GM12878 (cell line): ENCODE measurements at regions not wholly inside any gene's neighbourhood (a gene's known extent, or its start where the extent isn't known, plus 50 kb on each side); places are given as distances from the start of the nearest gene placed in this dataset.

ENCODE experiments used
- CTCF ChIP-seq, 3 experiments: IDR thresholded peaks in 2 of 3; conservative IDR thresholded peaks in 1 of 3; 2 replicates each; pipeline ENCODE4 v1.5.1; 2011; ENCODE audit warnings: low read depth in 3 of 3, low read length in 3 of 3, mild to moderate bottlenecking in 3 of 3, control low read depth in 2 of 3, moderate library complexity in 2 of 3, inconsistent platforms in 1 of 3, mixed read lengths in 1 of 3; ENCODE audit not compliant: control insufficient read depth in 2 of 3, insufficient read depth in 1 of 3; ENCODE audit errors: extremely low read depth in 1 of 3
- KAT2A ChIP-seq: conservative IDR thresholded peaks from 2 replicates; pipeline ENCODE4 v1.6.1; 2011; ENCODE audit warnings: low read depth, low read length; ENCODE audit not compliant: control insufficient read depth
- MAX ChIP-seq: IDR thresholded peaks from 2 replicates; pipeline ENCODE4 v1.6.1; 2012; ENCODE audit warnings: low read depth, low read length, improper control_type of control experiment
- MEF2B ChIP-seq: fragments of 450-650 bp; IDR thresholded peaks from 2 replicates; pipeline ENCODE4 v1.6.1; 2018; ENCODE audit warnings: mild to moderate bottlenecking, moderate library complexity; ENCODE audit not compliant: partially characterized antibody, poor library complexity, severe bottlenecking
- NR2C2 ChIP-seq: IDR thresholded peaks from 2 replicates; pipeline ENCODE4 v1.6.1; 2011; ENCODE audit warnings: borderline replicate concordance, low read depth; ENCODE audit not compliant: control insufficient read depth, insufficient read length
- POLR2AphosphoS2 ChIP-seq: IDR thresholded peaks from 2 replicates; pipeline ENCODE4 v1.6.1; 2011; ENCODE audit warnings: low read depth, mild to moderate bottlenecking, low read length, improper control_type of control experiment, moderate library complexity
- REST ChIP-seq: IDR thresholded peaks from 2 replicates; pipeline ENCODE4 v1.6.1; 2012; ENCODE audit warnings: mild to moderate bottlenecking, low read depth, low read length
- SIN3A ChIP-seq: IDR thresholded peaks from 2 replicates; pipeline ENCODE4 v1.6.1; 2012; ENCODE audit warnings: low read depth, low read length, improper control_type of control experiment
- ZSCAN29 ChIP-seq: fragments of 450-650 bp; IDR thresholded peaks from 2 replicates; pipeline ENCODE4 v1.6.1; 2017; ENCODE audit warnings: mild to moderate bottlenecking, moderate library complexity

- TF ChIP-seq MAX (no peak), KAT2A (no peak), POLR2AphosphoS2 (no peak), REST (no peak), MEF2B (no peak), CTCF (IDR thresholded peaks at IDR 0.05 in 2 of 3, conservative IDR thresholded peaks at IDR 0.05 in 1 of 3; ENCODE audit: control insufficient read depth in 2 of 3, extremely low read depth in 1 of 3, insufficient read depth in 1 of 3, low read depth in 3 of 3, low read length in 3 of 3) (no peak), ZSCAN29 (no peak), NR2C2 (no peak), SIN3A (no peak)
These were observed 495.4 kb downstream of the LMO7 start for GRCh38 chr13:76131551-76131950.
